GM18499 (cell line): ENCODE measurements at regions not wholly inside any gene's neighbourhood (a gene's known extent, or its start where the extent isn't known, plus 50 kb on each side); places are given as distances from the start of the nearest gene placed in this dataset.

Experiments used
- ATAC-seq: cut with Tn5 transposase; IDR thresholded peaks from one replicate; pipeline ENCODE4 v1.9.1; 2021; ENCODE audit warnings: moderate number of reproducible peaks; ENCODE audit not compliant: insufficient read depth, unreplicated experiment

- ATAC-seq = no peak
Measured at GRCh38 chr18:25659541-25659940, 307.6 kb upstream of the ZNF521 start.

DNA sequence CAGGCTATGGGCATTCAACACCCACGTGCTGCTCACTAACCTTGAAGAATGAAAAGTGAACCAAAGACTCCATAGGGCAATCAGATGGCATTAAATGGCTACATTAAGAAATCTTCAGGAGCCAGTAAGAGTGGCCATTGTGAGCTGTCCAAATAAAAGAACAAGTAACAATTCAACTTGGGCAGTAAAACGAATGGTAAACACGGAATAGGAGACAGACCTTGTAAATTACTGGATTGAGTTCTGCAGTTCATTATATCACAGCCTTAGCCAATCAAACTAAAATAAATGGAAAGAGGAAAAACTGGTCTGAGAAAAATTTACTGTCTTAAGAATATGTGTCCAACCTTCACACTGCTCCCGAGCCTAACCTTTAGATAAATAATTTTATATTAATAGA, 306.5 kb upstream of the ZNF521 start:
- ATAC-seq = no peak

- no peak for ATAC-seq
Measured at GRCh38 chr18:25651553-25651952, 299.6 kb upstream of the ZNF521 start.

- ATAC-seq = no peak
Measured at GRCh38 chr18:25650201-25650941, 298.4 kb upstream of the ZNF521 start.

DNA sequence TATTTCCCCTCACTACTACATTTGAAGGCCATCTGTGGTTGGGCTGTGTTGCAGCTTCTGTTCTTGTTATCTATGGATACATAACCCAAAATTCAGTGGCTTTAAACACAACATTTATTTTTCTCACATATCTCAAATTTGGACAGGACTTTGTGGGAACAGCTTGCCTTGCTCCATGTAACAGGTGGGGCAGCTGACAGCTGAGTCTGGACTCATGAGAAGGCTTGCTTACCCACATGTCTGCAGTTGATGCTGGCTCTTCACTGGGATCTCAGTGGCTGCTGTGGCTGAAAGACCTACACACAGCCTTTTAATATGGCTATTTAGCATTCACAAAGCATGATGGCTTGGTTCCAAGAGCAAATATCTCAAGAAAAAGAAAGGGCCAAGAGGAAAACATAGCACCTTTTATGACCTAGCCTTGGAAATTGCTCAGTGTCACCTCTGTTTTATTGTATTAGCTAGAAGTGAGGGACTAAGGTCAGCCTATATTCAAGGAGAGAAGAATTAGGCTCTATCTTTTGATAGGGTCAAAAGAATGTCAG, 296.8 kb upstream of the ZNF521 start:
- ATAC-seq = no peak

GRCh38 chr18:25647404-25647803, 295.4 kb upstream of the ZNF521 start:
- no peak for ATAC-seq

DNA sequence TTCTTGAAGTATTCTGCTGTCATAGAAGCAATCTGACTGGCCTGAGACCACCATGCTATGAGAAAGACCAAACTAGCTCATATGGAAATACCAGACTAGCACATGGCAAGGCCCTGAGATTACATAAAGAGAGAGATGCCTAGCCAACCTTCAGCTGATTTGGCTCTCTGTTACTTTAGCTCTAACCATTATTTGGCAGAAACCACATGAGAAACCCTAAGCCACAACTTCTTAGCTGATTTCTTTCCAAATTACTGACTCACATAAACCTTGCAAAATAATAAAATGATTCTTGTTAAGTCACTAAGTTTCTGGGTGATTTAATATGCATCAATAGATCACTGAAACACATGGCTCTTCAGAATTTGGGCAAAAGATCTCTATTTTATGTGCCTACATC, 295.0 kb upstream of the ZNF521 start:
- no peak for ATAC-seq

- no peak for ATAC-seq
Measured at GRCh38 chr18:25639596-25639995, 287.6 kb upstream of the ZNF521 start.

- ATAC-seq = no peak
Measured at GRCh38 chr18:25633563-25633962, 281.6 kb upstream of the ZNF521 start.

DNA sequence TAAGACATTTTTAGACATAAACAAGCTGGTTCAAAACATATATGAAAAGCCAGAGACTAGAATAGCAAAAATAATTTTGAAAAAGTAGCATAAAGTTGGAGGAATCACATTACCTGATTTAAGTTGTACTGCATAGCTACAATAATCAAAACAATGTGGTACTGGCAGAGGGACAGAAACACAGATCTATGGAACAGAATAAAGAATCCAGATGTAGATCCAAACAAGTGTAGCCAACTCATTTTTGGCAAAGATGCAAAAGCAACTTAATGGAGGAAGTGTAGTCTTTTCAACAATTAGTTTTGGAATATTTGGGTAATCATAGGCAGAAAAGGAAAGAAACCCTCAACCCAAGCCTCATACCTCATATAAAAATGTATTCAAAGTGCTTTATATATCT, 278.7 kb upstream of the ZNF521 start:
- no peak for ATAC-seq

- no peak for ATAC-seq
Measured at GRCh38 chr18:25621682-25622081, 269.7 kb upstream of the ZNF521 start.

DNA sequence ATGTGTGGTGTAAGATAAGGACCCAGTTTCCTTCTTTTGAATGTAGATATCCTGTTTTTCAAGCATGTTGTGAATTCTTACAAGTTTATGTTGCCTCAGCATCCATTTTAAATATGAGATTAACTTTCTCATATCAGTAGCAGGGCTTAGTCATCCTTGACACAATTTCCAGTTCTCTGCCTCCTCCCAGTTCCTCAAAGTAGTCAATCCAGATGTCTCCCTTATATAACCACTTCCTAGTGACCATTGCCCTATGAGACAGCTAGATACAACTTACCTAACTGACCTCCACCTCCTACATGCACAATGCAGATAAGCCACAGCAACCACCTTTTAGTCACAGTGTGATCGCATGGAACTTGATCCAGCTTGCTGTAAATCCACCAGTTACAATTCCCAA, 269.2 kb upstream of the ZNF521 start:
- no peak for ATAC-seq

- ATAC-seq = no peak
Measured at GRCh38 chr18:25614168-25614567, 262.2 kb upstream of the ZNF521 start.

- ATAC-seq = no peak
Measured at GRCh38 chr18:25612466-25612865, 260.5 kb upstream of the ZNF521 start.

DNA sequence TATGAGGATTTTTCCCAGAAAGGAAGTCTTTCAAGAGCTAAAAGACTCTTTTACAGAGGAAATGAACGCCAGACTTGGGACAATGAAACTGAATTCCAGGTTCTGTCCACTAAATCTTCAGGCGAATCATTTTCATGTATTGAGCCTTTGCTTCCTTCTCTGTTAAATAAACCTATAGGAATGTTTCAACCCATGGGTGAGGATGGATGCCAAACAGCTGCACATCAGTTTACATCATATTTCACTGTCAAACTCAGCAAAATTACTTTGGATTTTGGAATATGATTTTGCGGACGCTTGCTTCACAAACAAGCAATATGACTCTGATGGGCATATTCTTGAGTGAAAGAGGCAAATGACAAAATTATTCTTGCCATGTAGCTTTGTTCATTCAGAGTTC, 256.1 kb upstream of the ZNF521 start:
- no peak for ATAC-seq

DNA sequence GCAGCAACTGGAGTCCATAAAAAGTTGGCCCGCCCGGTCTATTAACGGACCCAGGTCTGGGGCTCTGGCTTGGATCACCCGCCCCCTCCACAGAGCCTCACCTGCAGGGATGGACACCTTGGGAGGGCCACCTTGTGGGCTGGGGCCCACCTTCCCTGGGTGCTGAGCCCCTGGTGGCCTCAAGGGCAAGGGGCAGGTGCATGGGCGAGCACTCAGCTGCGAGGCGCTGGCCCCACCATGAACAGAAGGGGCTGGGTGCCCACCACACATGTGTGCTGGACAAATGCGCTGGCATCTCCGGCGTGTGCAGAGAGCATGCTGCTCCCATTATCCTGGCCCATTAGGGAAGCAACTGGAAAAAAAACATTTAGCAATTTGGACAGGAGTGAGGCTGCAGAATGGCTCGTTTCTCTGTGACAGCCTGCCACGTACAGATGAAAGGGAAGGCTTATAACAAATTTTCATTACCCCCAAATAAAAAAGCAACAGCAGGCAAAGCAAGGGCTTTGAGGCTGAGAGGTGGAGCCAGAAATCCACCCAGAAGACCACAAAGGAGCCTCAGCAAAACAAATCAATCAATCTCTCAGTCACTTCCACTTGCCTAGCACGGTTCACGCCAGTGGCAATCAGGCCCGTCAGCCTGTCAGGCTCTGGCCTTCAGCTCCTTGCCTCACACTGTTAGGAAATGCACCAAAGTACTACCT, 253.1 kb upstream of the ZNF521 start:
- ATAC-seq = no peak

GRCh38 chr18:25604196-25604893, 252.4 kb upstream of the ZNF521 start:
- ATAC-seq = no peak

DNA sequence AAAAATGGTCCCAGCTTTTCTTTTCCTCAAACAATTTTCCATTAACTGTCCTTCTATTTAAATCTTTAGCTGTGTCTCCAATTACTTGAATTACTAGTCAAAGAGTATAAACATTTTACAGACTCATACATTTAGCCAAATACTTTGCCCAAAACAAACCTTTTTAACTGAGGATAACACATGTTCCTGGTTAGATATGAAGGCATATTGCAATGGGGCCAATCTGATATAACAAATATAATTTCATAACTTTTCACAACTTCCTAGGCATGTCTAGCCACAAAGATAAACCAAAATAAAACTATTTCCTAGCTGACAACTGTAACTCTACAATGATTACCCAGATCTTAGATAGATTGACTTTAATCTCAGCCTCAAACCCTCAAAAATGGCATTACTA, 247.5 kb upstream of the ZNF521 start:
- ATAC-seq = no peak

GRCh38 chr18:25597476-25597875, 245.5 kb upstream of the ZNF521 start:
- ATAC-seq = no peak

- ATAC-seq = no peak
Measured at GRCh38 chr18:25595274-25596060, 243.5 kb upstream of the ZNF521 start.
